GM12878 (cell line): ENCODE measurements at regions not wholly inside any gene's neighbourhood (a gene's known extent, or its start where the extent isn't known, plus 50 kb on each side); places are given as distances from the start of the nearest gene placed in this dataset.

Source experiments
- ATAC-seq: fragments of 200-7000 bp; cut with Tn5 transposase; 3 replicates; pipeline ENCODE4 v1.9.1; 2020; ENCODE audit warnings: mild to moderate bottlenecking, moderate library complexity
- BruUV-seq: library from RNA; stranded (reverse); fragments of 400-500 nt; replicated peaks from 2 replicates; lab custom pipeline; 2021; lab: Mats Ljungman, UMichigan
- CTCF ChIA-PET: fragments of 300-600 bp; sonication (Branson Sonifier 250); formaldehyde crosslinking; extraction: SDS; loops from one replicate; lab custom pipeline; 2021; ENCODE audit warnings: inconsistent platforms; lab: Yijun Ruan, JAX
- POLR2A ChIA-PET: fragments of 350-600 bp; formaldehyde crosslinking; extraction: SDS; loops from one replicate; lab custom pipeline; 2021; ENCODE audit warnings: inconsistent platforms; lab: Charles Lee
- RAD21 ChIA-PET: fragments of 300-600 bp; sonication (Branson Sonifier 250); formaldehyde crosslinking; loops from one replicate; lab custom pipeline; 2023; ENCODE audit warnings: antibody characterized with exemption; ENCODE audit not compliant: unreplicated experiment; lab: Charles Lee
- SMC1A ChIA-PET: fragments of 300-600 bp; sonication (Branson Sonifier 250); formaldehyde crosslinking; loops from one replicate; lab custom pipeline; 2023; ENCODE audit not compliant: unreplicated experiment, uncharacterized antibody; lab: Charles Lee
- DNase-seq: peaks from one replicate; pipeline ENCODE4 v3.0.0-alpha.2; 2011; ENCODE audit warnings: low read depth, low spot score
- FAIRE-seq: peaks from 3 replicates; lab custom pipeline; 2011; peaks lifted over from hg19 to GRCh38; lab: Jason Lieb, UNC
- H2AFZ ChIP-seq: 2 replicates; pipeline ENCODE4 v1.6.0; 2011; ENCODE audit warnings: low read depth, low read length, control low read depth; ENCODE audit not compliant: control insufficient read depth
- H3K27ac ChIP-seq: 2 replicates; pipeline ENCODE4 v1.5.1; 2011; ENCODE audit warnings: control low read depth; ENCODE audit not compliant: control insufficient read depth, insufficient read depth
- H3K27me3 ChIP-seq, 2 experiments: replicated peaks in 1 of 2; 2 replicates each; pipeline versions ENCODE4 v1.6.0 to v1.6.1; 2011; ENCODE audit warnings: low read length in 1 of 2; ENCODE audit not compliant: control insufficient read depth in 2 of 2, insufficient read depth in 2 of 2
- H3K36me3 ChIP-seq, 2 experiments: 2 replicates each; pipeline ENCODE4 v1.5.1; 2011; ENCODE audit warnings: low read length in 1 of 2; ENCODE audit not compliant: control insufficient read depth in 2 of 2, insufficient read depth in 2 of 2
- H3K4me1 ChIP-seq: 2 replicates; pipeline ENCODE4 v1.6.1; 2011; ENCODE audit warnings: mild to moderate bottlenecking, low read length, moderate library complexity, mixed read lengths; ENCODE audit not compliant: control insufficient read depth, insufficient read depth
- H3K4me2 ChIP-seq: 2 replicates; pipeline ENCODE4 v1.6.0; 2011; ENCODE audit warnings: control low read depth; ENCODE audit not compliant: control insufficient read depth, insufficient read depth
- H3K4me3 ChIP-seq: fragments of 200-600 bp; sonication (generic); 2 replicates; pipeline ENCODE4 v1.5.1; 2016
- H3K79me2 ChIP-seq: 2 replicates; pipeline ENCODE4 v1.6.0; 2011; ENCODE audit warnings: low read length; ENCODE audit not compliant: control insufficient read depth, insufficient read depth
- H3K9ac ChIP-seq: 2 replicates; pipeline ENCODE4 v1.8.0; 2011; ENCODE audit warnings: low read length, control low read depth, mixed read lengths; ENCODE audit not compliant: control insufficient read depth, insufficient read depth
- H3K9me3 ChIP-seq: replicated peaks from 3 replicates; pipeline ENCODE4 v1.5.1; 2011; ENCODE audit warnings: mild to moderate bottlenecking, low read length; ENCODE audit not compliant: control insufficient read depth, insufficient read depth
- H4K20me1 ChIP-seq: 2 replicates; pipeline ENCODE4 v1.6.0; 2011; ENCODE audit not compliant: control insufficient read depth, insufficient read depth
- CBFB ChIP-seq: IDR thresholded peaks from 2 replicates; pipeline ENCODE4 v1.6.1; 2016; ENCODE audit warnings: antibody characterized with exemption, low read depth
- GABPA ChIP-seq: IDR thresholded peaks from 2 replicates; pipeline ENCODE4 v1.6.1; 2014; ENCODE audit warnings: antibody characterized with exemption, low read depth, mild to moderate bottlenecking, inconsistent platforms
- HSF1 ChIP-seq: fragments of 150-350 bp; IDR thresholded peaks from 2 replicates; pipeline ENCODE4 v1.6.1; 2014; ENCODE audit warnings: mild to moderate bottlenecking, low read depth, low read length
- IRF4 ChIP-seq: IDR thresholded peaks from 2 replicates; pipeline ENCODE4 v1.6.1; 2011; ENCODE audit warnings: low read depth, low read length
- MYC ChIP-seq: IDR thresholded peaks from 2 replicates; pipeline ENCODE4 v1.6.1; 2011; ENCODE audit warnings: mild to moderate bottlenecking, low read length, moderate library complexity, inconsistent platforms; ENCODE audit not compliant: insufficient read depth, insufficient replicate concordance, insufficient read length, severe bottlenecking
- NFYA ChIP-seq: IDR thresholded peaks from 2 replicates; pipeline ENCODE4 v1.6.1; 2011; ENCODE audit warnings: low read depth, mild to moderate bottlenecking, low read length, improper control_type of control experiment, borderline replicate concordance
- SPI1 ChIP-seq: IDR thresholded peaks from 2 replicates; pipeline ENCODE4 v1.6.1; 2011; ENCODE audit warnings: low read depth, mild to moderate bottlenecking, low read length, moderate library complexity, borderline replicate concordance; ENCODE audit not compliant: insufficient read depth
- ZNF217 ChIP-seq: fragments of 450-650 bp; IDR thresholded peaks from 2 replicates; pipeline ENCODE4 v1.6.1; 2017; ENCODE audit warnings: antibody characterized with exemption, mild to moderate bottlenecking
- WGBS: methylation state at CpG from one replicate; pipeline ENCODE4 v1.1.6; 2016; ENCODE audit warnings: low lambda C conversion rate; ENCODE audit not compliant: insufficient replicate concordance, insufficient coverage; ENCODE audit errors: missing lambda C conversion rate; 5-methylcytosine and 5-hydroxymethylcytosine counted together
- in situ Hi-C: fragments of 300-500 bp; cut with MboI; formaldehyde crosslinking; loops from 9 replicates; pipeline ENCODE4 v1.14.3; 2018; ENCODE audit warnings: mixed read lengths
- intact Hi-C: fragments of 100-400 bp; cut with micrococcal nuclease; formaldehyde crosslinking; loops from one replicate; pipeline ENCODE4 v1.14.2; 2022; ENCODE audit not compliant: unreplicated experiment

GRCh38 chr11:57081356-57081755 is 92.6 kb downstream of the OR5AK2 start:
- ChIA-PET POLR2A (no interaction called here), SMC1A (no interaction called here), CTCF (no interaction called here), RAD21 (no interaction called here)
- H3K9ac ChIP-seq = no peak overlapping the region
- no peak for TF ChIP-seq GABPA
- no peak for TF ChIP-seq ZNF217
- no peak for TF ChIP-seq NFYA
- TF ChIP-seq IRF4 = no peak
- no peak for TF ChIP-seq MYC
- no peak for TF ChIP-seq CBFB
- H2AFZ ChIP-seq = no peak overlapping the region
- H4K20me1 ChIP-seq = no peaks in the 10 kb centered on the region
- 0% methylated on average over 1 of the region's 1 CpG for WGBS
- H3K4me3 ChIP-seq = no peak overlapping the region
- no peaks in the 10 kb centered on the region for H3K79me2 ChIP-seq
- no peak for DNase-seq
- no peaks in the 10 kb centered on the region for H3K36me3 ChIP-seq
- H3K27me3 ChIP-seq = no peaks in the 10 kb centered on the region
- H3K4me2 ChIP-seq = no peak overlapping the region
- no TSS peak for BruUV-seq
- H3K27ac ChIP-seq = no peak overlapping the region
- in situ Hi-C loops (no loop called here), intact Hi-C loops (no loop called here)
- no peaks in the 10 kb centered on the region for H3K4me1 ChIP-seq
- no peak for ATAC-seq
- FAIRE-seq = no peak
- H3K9me3 ChIP-seq = no peaks in the 10 kb centered on the region

GRCh38 chr11:57082125-57082524 is 93.4 kb downstream of the OR5AK2 start:
- Histone ChIP-seq H3K27me3 (no peaks in the 10 kb centered on the region), H3K9ac (no peak overlapping the region), H3K36me3 (no peaks in the 10 kb centered on the region)
- RAD21 ChIA-PET = no interaction called here
- ATAC-seq = no peak
- TF ChIP-seq HSF1 (no peak), SPI1 (peak; percentile 39; the same call in 1 of the 2 replicates)
- TF ChIP-seq, all 136 proteins: peak for 1
- no peak overlapping the region for H3K4me3 ChIP-seq
- no peak for DNase-seq
- 0% methylated on average over 1 of the region's 1 CpG for WGBS
- no peak overlapping the region for H3K27ac ChIP-seq
- POLR2A ChIA-PET = no interaction called here
- no peaks in the 10 kb centered on the region for H3K9me3 ChIP-seq
- no peaks in the 10 kb centered on the region for H3K4me1 ChIP-seq
- FAIRE-seq = no peak
- CTCF ChIA-PET = no interaction called here
- intact Hi-C loops (no loop called here), in situ Hi-C loops (no loop called here)
- SMC1A ChIA-PET = no interaction called here
- no peak overlapping the region for H3K4me2 ChIP-seq
- no peaks in the 10 kb centered on the region for H4K20me1 ChIP-seq
- H3K79me2 ChIP-seq = no peaks in the 10 kb centered on the region
- BruUV-seq = no TSS peak
- no peak overlapping the region for H2AFZ ChIP-seq
